ENCODE measurements at regions not wholly inside any gene's neighbourhood (a gene's known extent, or its start where the extent isn't known, plus 50 kb on each side); places are given as distances from the start of the nearest gene placed in this dataset.

GRCh38 chr1:67571901-67572593 lies 113.0 kb upstream of the GADD45A start:
- no peak overlapping the region for H3K9ac ChIP-seq (ENCODE audit: low read length)
- H4K20me1 ChIP-seq (ENCODE audit: insufficient read depth) = no peaks in the 10 kb centered on the region
- no peak for TF ChIP-seq EZH2 (IDR thresholded peaks at IDR 0.05; ENCODE audit: borderline replicate concordance, insufficient read depth, low read length, poor library complexity, severe bottlenecking)
- TF ChIP-seq SMC3 (conservative IDR thresholded peaks at IDR 0.05; ENCODE audit: poor library complexity) = no peak
- TF ChIP-seq TAF1 (IDR thresholded peaks at IDR 0.05; ENCODE audit: low read depth) = no peak
- no peak for TF ChIP-seq POLR2AphosphoS5 (IDR thresholded peaks at IDR 0.05)
- no peak for TF ChIP-seq MXI1 (conservative IDR thresholded peaks at IDR 0.05; ENCODE audit: poor library complexity, severe bottlenecking)
- TF ChIP-seq RAD21 (conservative IDR thresholded peaks at IDR 0.05) = no peak
- TF ChIP-seq EP300 (conservative IDR thresholded peaks at IDR 0.05; ENCODE audit: poor library complexity, severe bottlenecking) = no peak
- no peak for TF ChIP-seq REST (IDR thresholded peaks at IDR 0.05; ENCODE audit: borderline replicate concordance)
- no peak for TF ChIP-seq CTCF (IDR thresholded peaks at IDR 0.05; ENCODE audit: poor library complexity, severe bottlenecking)
- no peaks in the 10 kb centered on the region for H3K9me3 ChIP-seq (ENCODE audit: low read length)
- H3K36me3 ChIP-seq (ENCODE audit: insufficient read depth, low read length) = no peaks in the 10 kb centered on the region
- no peak overlapping the region for H2AFZ ChIP-seq (ENCODE audit: low read depth, low read length)
- H3K79me2 ChIP-seq (replicated peaks; ENCODE audit: insufficient read depth, low read length) = no peaks in the 10 kb centered on the region
- H3K9me2 ChIP-seq (ENCODE audit: insufficient read depth, low read length) = no peaks in the 10 kb centered on the region
- no peaks in the 10 kb centered on the region for H3K27me3 ChIP-seq (ENCODE audit: insufficient read depth, low read depth, low read length)
- no peaks in the 10 kb centered on the region for H3F3A ChIP-seq (ENCODE audit: insufficient read depth, low read length, poor library complexity, severe bottlenecking)
- H3K27ac ChIP-seq (ENCODE audit: low read length) = no peak overlapping the region
- H3K4me2 ChIP-seq (ENCODE audit: low read length) = no peak overlapping the region
- no peak overlapping the region for H3K4me3 ChIP-seq (ENCODE audit: low read length)

GRCh38 chr1:67572594-67573221 lies 112.3 kb upstream of the GADD45A start:
- Histone ChIP-seq H3K36me3 (ENCODE audit: insufficient read depth, low read length) (no peaks in the 10 kb centered on the region), H4K20me1 (ENCODE audit: insufficient read depth) (no peaks in the 10 kb centered on the region), H2AFZ (ENCODE audit: low read depth, low read length) (no peak overlapping the region), H3K79me2 (replicated peaks; ENCODE audit: insufficient read depth, low read length) (no peaks in the 10 kb centered on the region), H3K9ac (ENCODE audit: low read length) (no peak overlapping the region), H3K9me2 (ENCODE audit: insufficient read depth, low read length) (no peaks in the 10 kb centered on the region), H3K4me2 (ENCODE audit: low read length) (no peak overlapping the region), H3F3A (ENCODE audit: insufficient read depth, low read length, poor library complexity, severe bottlenecking) (no peaks in the 10 kb centered on the region), H3K9me3 (ENCODE audit: low read length) (no peaks in the 10 kb centered on the region), H3K4me3 (ENCODE audit: low read length) (no peak overlapping the region), H3K27me3 (ENCODE audit: insufficient read depth, low read depth, low read length) (no peaks in the 10 kb centered on the region), H3K27ac (ENCODE audit: low read length) (no peak overlapping the region)
- no peak for TF ChIP-seq POLR2AphosphoS5 (IDR thresholded peaks at IDR 0.05)
- no peak for TF ChIP-seq MXI1 (conservative IDR thresholded peaks at IDR 0.05; ENCODE audit: poor library complexity, severe bottlenecking)
- TF ChIP-seq EP300 (conservative IDR thresholded peaks at IDR 0.05; ENCODE audit: poor library complexity, severe bottlenecking) = no peak
- no peak for TF ChIP-seq SMC3 (conservative IDR thresholded peaks at IDR 0.05; ENCODE audit: poor library complexity)
- TF ChIP-seq RAD21 (conservative IDR thresholded peaks at IDR 0.05) = no peak
- TF ChIP-seq CTCF (IDR thresholded peaks at IDR 0.05; ENCODE audit: poor library complexity, severe bottlenecking) = no peak
- TF ChIP-seq TAF1 (IDR thresholded peaks at IDR 0.05; ENCODE audit: low read depth) = no peak
- no peak for TF ChIP-seq EZH2 (IDR thresholded peaks at IDR 0.05; ENCODE audit: borderline replicate concordance, insufficient read depth, low read length, poor library complexity, severe bottlenecking)
- TF ChIP-seq REST (IDR thresholded peaks at IDR 0.05; ENCODE audit: borderline replicate concordance) = no peak

All from neural cell (in vitro differentiated cells).